AG09319 (cell line): ENCODE measurements at regions not wholly inside any gene's neighbourhood (a gene's known extent, or its start where the extent isn't known, plus 50 kb on each side); places are given as distances from the start of the nearest gene placed in this dataset.

Experiments used
- DNase-seq: peaks from one replicate; pipeline ENCODE4 v3.0.0-alpha.2; 2010; ENCODE audit warnings: low read depth; ENCODE audit errors: extremely low read depth
- CTCF ChIP-seq: IDR thresholded peaks from 2 replicates; pipeline ENCODE4 v1.5.1; 2011; ENCODE audit warnings: low read depth, mild to moderate bottlenecking, inconsistent platforms, low read length, moderate library complexity

GRCh38 chr16:87051526-87052320 is 265.5 kb downstream of the C16orf95 start:
- no peak for TF ChIP-seq CTCF
- DNase-seq: no peak

GRCh38 chr16:87052506-87052905 is 264.7 kb downstream of the C16orf95 start:
- no peak for TF ChIP-seq CTCF
- no peak for DNase-seq

GRCh38 chr16:87053016-87053982 is 263.9 kb downstream of the C16orf95 start:
- no peak for TF ChIP-seq CTCF
- DNase-seq: no peak

- TF ChIP-seq CTCF: no peak
- DNase-seq: no peak
Observed at GRCh38 chr16:87054154-87054553, 263.0 kb downstream of the C16orf95 start.

GRCh38 chr16:87054856-87055255 is 262.3 kb downstream of the C16orf95 start:
- TF ChIP-seq CTCF: no peak
- DNase-seq: no peak

- peak; percentile 21 for TF ChIP-seq CTCF
- DNase-seq: no peak
Observed at GRCh38 chr16:87056083-87056482, 261.1 kb downstream of the C16orf95 start.

GRCh38 chr16:87056551-87056950 is 260.6 kb downstream of the C16orf95 start:
- no peak for TF ChIP-seq CTCF
- no peak for DNase-seq
